Body of pancreas (tissue), 4 donors: ENCODE measurements at regions not wholly inside any gene's neighbourhood (a gene's known extent, or its start where the extent isn't known, plus 50 kb on each side); places are given as distances from the start of the nearest gene placed in this dataset.

ENCODE experiments used
- CTCF ChIP-seq, 7 experiments: fragments of 450-650 bp in 4 of 7; fragments of 200-600 bp in 3 of 7; sonication (generic) in 3 of 7; IDR thresholded peaks; one replicate each; pipeline ENCODE4 v1.5.1; 2016 to 2019; ENCODE audit warnings: antibody characterized with exemption in 7 of 7
- POLR2A ChIP-seq, 3 donors: fragments of 450-650 bp; IDR thresholded peaks; one replicate each; pipeline ENCODE4 v1.6.1; 2016; ENCODE audit warnings: antibody characterized with exemption in 3 of 3, mild to moderate bottlenecking in 2 of 3

GRCh38 chr10:4310172-4310571, 515.8 kb upstream of the AKR1E2 start:
- no peak for TF ChIP-seq CTCF (IDR thresholded peaks at IDR 0.05)
- no peak for TF ChIP-seq POLR2A (IDR thresholded peaks at IDR 0.05)
